Esophagus squamous epithelium (tissue), 5 donors: ENCODE measurements at regions not wholly inside any gene's neighbourhood (a gene's known extent, or its start where the extent isn't known, plus 50 kb on each side); places are given as distances from the start of the nearest gene placed in this dataset.
A peak's percentile ranks its signal among the peaks of the same experiment; 100 is the strongest.

Source experiments
- DNase-seq: peaks from one replicate; lab custom pipeline; 2025; lab: John Stamatoyannopoulos, UW
- H3K27ac ChIP-seq, 4 donors: fragments of 200-600 bp; sonication (generic); one replicate each; pipeline ENCODE4 v1.5.1; 2016 to 2019; ENCODE audit warnings: mild to moderate bottlenecking in 1 of 4
- H3K27me3 ChIP-seq, 4 donors: fragments of 200-600 bp; sonication (generic); 1 replicate in 3 of 4; 2 replicates in 1 of 4; pipeline versions ENCODE4 v1.5.1 to v1.6.0; 2017 to 2021; ENCODE audit warnings: antibody characterized with exemption in 1 of 4
- H3K36me3 ChIP-seq, 3 donors: fragments of 200-600 bp; sonication (generic); one replicate each; pipeline ENCODE4 v1.5.1; 2016 to 2019
- H3K4me1 ChIP-seq, 3 donors: fragments of 200-600 bp; sonication (generic); one replicate each; pipeline ENCODE4 v1.5.1; 2017 to 2019
- H3K4me3 ChIP-seq, 4 donors: fragments of 200-600 bp; sonication (generic); 1 replicate in 3 of 4; 2 replicates in 1 of 4; pipeline ENCODE4 v1.5.1; 2016 to 2019; ENCODE audit warnings: mild to moderate bottlenecking in 2 of 4, moderate library complexity in 1 of 4
- H3K9me3 ChIP-seq, 3 donors: fragments of 200-600 bp; sonication (generic); one replicate each; pipeline ENCODE4 v1.5.1; 2016 to 2019
- POLR2A ChIP-seq, 4 donors: fragments of 450-650 bp; IDR thresholded peaks; one replicate each; pipeline ENCODE4 v1.6.1; 2017; ENCODE audit warnings: antibody characterized with exemption in 4 of 4, mild to moderate bottlenecking in 4 of 4, moderate library complexity in 3 of 4
- WGBS, 2 donors: methylation state at CpG; one replicate each; pipeline ENCODE4 v1.1.5; 2018; 5-methylcytosine and 5-hydroxymethylcytosine counted together
- intact Hi-C: fragments of 100-400 bp; cut with DNase I; formaldehyde crosslinking; loops from one replicate; pipeline ENCODE4 v1.15.0; 2022
- TF ChIP-seq, protein P1 (sequence below), 6 experiments: fragments of 450-650 bp in 4 of 6; fragments of 200-600 bp in 2 of 6; sonication (generic) in 2 of 6; IDR thresholded peaks; one replicate each; pipeline ENCODE4 v1.5.1; 2016 to 2019; ENCODE audit warnings: antibody characterized with exemption in 6 of 6, mild to moderate bottlenecking in 4 of 6, moderate library complexity in 4 of 6
- donor health status: DM: yes; HTN: yes; CAD: no.

DNA sequence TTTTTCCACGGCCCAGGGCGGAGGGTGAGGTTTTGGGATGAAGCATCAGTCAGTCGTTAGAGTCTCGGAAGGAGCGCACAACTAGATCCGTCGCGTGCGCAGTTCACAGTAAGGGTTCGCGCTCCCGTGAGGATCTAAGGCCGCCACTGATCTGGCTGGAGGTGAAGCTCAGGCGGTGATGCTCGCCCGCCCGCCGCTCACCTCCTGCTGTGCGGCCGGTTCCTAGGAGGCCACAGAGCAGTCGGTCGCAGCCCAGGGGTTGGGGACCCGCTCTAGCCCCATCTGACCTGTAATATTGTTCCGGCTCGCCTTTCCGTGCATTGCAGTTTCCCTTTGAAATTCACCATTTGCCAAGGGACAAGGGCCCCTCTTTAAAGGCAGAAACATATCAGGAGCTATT lies 244.7 kb downstream of the TFAP2C start:
- no peak for DNase-seq
- TF ChIP-seq POLR2A (IDR thresholded peaks at IDR 0.05): no peak
- TF ChIP-seq, protein P1, sequence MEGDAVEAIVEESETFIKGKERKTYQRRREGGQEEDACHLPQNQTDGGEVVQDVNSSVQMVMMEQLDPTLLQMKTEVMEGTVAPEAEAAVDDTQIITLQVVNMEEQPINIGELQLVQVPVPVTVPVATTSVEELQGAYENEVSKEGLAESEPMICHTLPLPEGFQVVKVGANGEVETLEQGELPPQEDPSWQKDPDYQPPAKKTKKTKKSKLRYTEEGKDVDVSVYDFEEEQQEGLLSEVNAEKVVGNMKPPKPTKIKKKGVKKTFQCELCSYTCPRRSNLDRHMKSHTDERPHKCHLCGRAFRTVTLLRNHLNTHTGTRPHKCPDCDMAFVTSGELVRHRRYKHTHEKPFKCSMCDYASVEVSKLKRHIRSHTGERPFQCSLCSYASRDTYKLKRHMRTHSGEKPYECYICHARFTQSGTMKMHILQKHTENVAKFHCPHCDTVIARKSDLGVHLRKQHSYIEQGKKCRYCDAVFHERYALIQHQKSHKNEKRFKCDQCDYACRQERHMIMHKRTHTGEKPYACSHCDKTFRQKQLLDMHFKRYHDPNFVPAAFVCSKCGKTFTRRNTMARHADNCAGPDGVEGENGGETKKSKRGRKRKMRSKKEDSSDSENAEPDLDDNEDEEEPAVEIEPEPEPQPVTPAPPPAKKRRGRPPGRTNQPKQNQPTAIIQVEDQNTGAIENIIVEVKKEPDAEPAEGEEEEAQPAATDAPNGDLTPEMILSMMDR (IDR thresholded peaks at IDR 0.05): no peak
- Histone ChIP-seq H3K27me3 (peaks cover 0 to 6% (median 0%) of the 10 kb centered on the region in 4 donors), H3K36me3 (no peaks in the 10 kb centered on the region), H3K4me1 (peaks cover 0 to 16% (median 3%) of the 10 kb centered on the region in 3 donors), H3K9me3 (no peaks in the 10 kb centered on the region), H3K4me3 (no peak overlapping the region), H3K27ac (no peak overlapping the region)
- intact Hi-C loops: no loop called here
- 92 to 93% methylated on average over 22 to 25 of the region's 26 CpGs for WGBS, 2 donors

GRCh38 chr20:56875052-56875659 lies 246.1 kb downstream of the TFAP2C start:
- Histone ChIP-seq H3K9me3 (no peaks in the 10 kb centered on the region), H3K36me3 (no peaks in the 10 kb centered on the region), H3K27me3 (peaks cover 0 to 6% (median 0%) of the 10 kb centered on the region in 4 donors), H3K4me3 (no peak overlapping the region), H3K27ac (peak overlapping the region; percentile 43 to 77 (median 52)), H3K4me1 (peaks cover 0 to 16% (median 3%) of the 10 kb centered on the region in 3 donors)
- intact Hi-C loops: no loop called here
- DNase-seq: no peak
- TF ChIP-seq, protein P1 (IDR thresholded peaks at IDR 0.05): no peak
- no peak for TF ChIP-seq POLR2A (IDR thresholded peaks at IDR 0.05)
- 28% methylated on average over 4 of the region's 6 CpGs; no CpG with 5 or more reads in 1 of the 2 donors for WGBS, 2 donors

DNA sequence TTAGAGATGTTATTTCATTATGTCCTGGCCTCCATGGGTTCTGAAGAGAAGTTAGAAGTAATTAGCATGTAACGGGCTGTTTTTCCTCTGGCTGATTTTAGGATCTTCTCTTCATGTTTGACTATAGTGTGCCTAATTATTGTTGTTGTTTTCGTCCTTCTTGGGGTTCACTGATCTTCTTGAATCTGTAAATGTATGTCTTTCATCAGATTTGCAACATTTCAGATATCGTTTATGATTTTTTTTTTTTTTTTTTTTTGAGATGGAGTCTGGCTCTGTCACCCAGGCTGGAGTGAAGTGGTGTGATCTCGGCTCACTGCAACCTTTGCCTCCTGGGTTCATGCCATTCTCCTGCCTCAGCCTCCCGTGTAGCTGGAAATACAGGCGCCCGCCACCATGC lies 246.7 kb downstream of the TFAP2C start:
- Histone ChIP-seq H3K4me3 (no peak overlapping the region), H3K9me3 (no peaks in the 10 kb centered on the region), H3K27ac (peak overlapping the region in 2 of 4 donors; percentile 43 to 77), H3K4me1 (peaks cover 0 to 16% (median 3%) of the 10 kb centered on the region in 3 donors), H3K36me3 (no peaks in the 10 kb centered on the region), H3K27me3 (peaks cover 0 to 6% (median 0%) of the 10 kb centered on the region in 4 donors)
- no peak for TF ChIP-seq POLR2A (IDR thresholded peaks at IDR 0.05)
- TF ChIP-seq, protein P1 (IDR thresholded peaks at IDR 0.05): no peak
- intact Hi-C loops: no loop called here
- 79 to 85% methylated on average over 4 to 7 of the region's 7 CpGs for WGBS, 2 donors
- DNase-seq: no peak

GRCh38 chr20:56885521-56885920 lies 256.4 kb downstream of the TFAP2C start:
- 75 to 89% methylated on average over 13 to 14 of the region's 14 CpGs for WGBS, 2 donors
- H3K27ac ChIP-seq: no peak overlapping the region
- H3K9me3 ChIP-seq: no peaks in the 10 kb centered on the region
- TF ChIP-seq, protein P1 (IDR thresholded peaks at IDR 0.05): no peak
- no peak for TF ChIP-seq POLR2A (IDR thresholded peaks at IDR 0.05)
- no peaks in the 10 kb centered on the region for H3K36me3 ChIP-seq
- intact Hi-C loops: no loop called here
- no peak overlapping the region for H3K4me3 ChIP-seq
- DNase-seq: no peak
- H3K4me1 ChIP-seq: no peaks in the 10 kb centered on the region
- H3K27me3 ChIP-seq: no peaks in the 10 kb centered on the region

DNA sequence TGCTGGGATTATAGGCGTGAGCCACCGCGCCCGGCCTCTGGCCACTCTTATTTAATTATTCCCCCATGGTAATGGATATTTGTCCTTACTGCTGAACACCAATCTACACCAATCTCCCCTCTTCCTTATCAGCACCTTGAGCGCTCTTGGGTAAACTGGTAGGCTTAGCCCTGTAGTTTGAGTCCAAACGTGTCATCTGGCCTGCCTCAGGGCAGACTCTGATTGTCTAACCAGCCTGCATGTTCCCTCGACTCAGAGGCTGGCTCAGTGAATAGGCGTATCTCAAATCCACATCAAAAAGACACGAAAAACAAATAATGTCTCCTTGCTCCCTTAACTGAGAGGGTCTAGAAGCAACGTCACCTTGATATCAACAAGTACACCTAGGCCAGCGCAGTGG lies 260.9 kb downstream of the TFAP2C start:
- no peaks in the 10 kb centered on the region for H3K27me3 ChIP-seq
- no peak overlapping the region for H3K27ac ChIP-seq
- H3K4me3 ChIP-seq: no peak overlapping the region
- intact Hi-C loops: no loop called here
- TF ChIP-seq, protein P1 (IDR thresholded peaks at IDR 0.05): no peak
- no peak for TF ChIP-seq POLR2A (IDR thresholded peaks at IDR 0.05)
- no peaks in the 10 kb centered on the region for H3K36me3 ChIP-seq
- 68 to 72% methylated on average over 8 to 9 of the region's 11 CpGs for WGBS, 2 donors
- no peak for DNase-seq
- no peaks in the 10 kb centered on the region for H3K9me3 ChIP-seq
- H3K4me1 ChIP-seq: no peaks in the 10 kb centered on the region
